HG02763 (cell line): ENCODE measurements at regions not wholly inside any gene's neighbourhood (a gene's known extent, or its start where the extent isn't known, plus 50 kb on each side); places are given as distances from the start of the nearest gene placed in this dataset.

Source experiments
- ATAC-seq: cut with Tn5 transposase; IDR thresholded peaks from one replicate; pipeline ENCODE4 v1.9.1; 2021; ENCODE audit warnings: mild to moderate bottlenecking, moderate library complexity; ENCODE audit not compliant: unreplicated experiment

GRCh38 chr9:28781481-28781880 is 1208.2 kb upstream of the C9orf72 start:
- no peak for ATAC-seq

- no peak for ATAC-seq
Measured at GRCh38 chr9:28782630-28783029, 1209.3 kb upstream of the C9orf72 start.

DNA sequence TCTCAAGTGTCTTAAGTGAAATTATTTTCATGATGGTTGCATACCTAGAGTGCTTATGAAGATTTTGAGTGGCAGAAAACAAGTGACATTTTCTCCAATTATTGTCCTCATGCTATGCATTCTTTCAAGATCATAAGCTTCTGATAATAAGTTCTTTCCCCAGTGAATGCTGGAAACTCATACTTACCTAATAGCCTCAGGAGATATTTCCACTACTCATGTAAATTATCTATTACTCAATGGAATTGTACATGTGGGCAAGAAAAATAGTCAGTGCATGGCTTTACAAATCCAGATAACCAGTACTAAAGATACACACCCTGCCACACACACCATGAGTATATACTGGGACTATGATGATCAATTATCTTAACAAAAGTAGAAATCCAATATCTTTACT is 1219.4 kb upstream of the C9orf72 start:
- ATAC-seq: no peak

- ATAC-seq: no peak
Measured at GRCh38 chr9:28799876-28800275, 1226.6 kb upstream of the C9orf72 start.

DNA sequence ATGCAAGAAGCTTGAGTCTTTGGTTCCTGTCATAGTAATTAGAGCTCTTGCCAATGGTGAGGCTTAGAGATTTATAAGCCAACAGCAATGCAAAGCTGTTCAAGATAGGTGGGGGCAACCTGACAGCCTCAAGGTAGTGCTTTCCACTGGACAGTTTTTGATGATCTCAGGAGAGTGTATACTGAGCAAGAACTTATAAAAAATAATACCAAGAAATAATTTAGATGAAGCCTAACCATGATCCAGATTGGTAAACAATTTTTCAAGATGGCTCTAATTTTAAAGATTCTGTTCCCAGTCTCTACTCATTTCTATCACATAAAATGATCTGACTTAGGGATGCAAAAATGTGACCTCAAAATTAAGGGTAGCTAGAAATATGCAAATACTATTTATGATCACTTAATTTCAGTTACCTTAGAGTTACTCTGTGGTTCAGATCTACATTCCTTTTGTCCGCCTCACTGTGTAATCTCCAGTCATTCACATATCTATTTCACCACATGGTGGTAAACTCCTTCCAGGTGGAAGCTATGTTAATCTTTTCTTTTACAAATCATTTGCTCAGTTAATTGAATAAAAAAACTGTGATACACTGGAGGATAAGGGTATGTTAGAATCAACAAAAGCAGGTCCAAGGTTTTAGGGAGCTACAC is 1228.0 kb upstream of the C9orf72 start:
- no peak for ATAC-seq

DNA sequence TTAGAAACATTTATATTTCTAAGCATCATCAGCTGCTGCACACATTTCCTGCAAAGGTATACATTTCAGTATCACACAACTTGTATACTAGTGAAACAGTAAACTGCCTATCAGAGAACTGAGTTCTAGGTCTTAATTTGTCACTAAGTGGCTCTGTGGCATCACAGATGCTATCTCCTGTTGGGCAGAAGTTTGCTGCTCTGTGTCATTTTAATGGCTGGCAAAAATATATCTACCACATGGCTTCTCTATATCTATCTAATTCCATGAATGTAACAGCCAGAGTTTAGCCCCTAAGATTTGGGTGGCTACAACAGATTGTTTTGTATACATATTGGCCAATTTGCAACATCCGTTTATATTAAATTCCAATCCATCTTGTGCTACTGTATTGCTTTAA is 1231.9 kb upstream of the C9orf72 start:
- ATAC-seq: no peak

- ATAC-seq: no peak
Measured at GRCh38 chr9:28808042-28808441, 1234.8 kb upstream of the C9orf72 start.

- ATAC-seq: no peak
Measured at GRCh38 chr9:28810388-28811075, 1237.3 kb upstream of the C9orf72 start.

DNA sequence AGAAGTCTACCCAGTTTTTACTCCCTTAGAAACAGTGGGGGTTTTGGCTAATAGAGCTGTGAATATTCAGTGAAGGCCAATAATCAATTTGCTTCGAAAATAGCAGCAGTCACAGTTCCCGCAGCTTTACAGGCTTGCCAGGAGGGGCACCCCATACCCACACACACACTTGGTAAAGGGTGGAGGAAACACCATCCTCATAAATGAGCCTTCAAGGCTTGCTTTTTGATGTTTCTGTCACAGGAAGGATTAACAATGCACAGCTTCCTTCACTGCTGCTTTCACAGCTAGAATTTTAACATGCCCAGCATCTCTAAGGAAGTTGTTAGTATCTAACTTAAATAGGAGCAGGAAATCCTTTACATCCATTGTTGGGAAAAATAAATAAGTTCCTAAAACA is 1247.5 kb upstream of the C9orf72 start:
- no peak for ATAC-seq

DNA sequence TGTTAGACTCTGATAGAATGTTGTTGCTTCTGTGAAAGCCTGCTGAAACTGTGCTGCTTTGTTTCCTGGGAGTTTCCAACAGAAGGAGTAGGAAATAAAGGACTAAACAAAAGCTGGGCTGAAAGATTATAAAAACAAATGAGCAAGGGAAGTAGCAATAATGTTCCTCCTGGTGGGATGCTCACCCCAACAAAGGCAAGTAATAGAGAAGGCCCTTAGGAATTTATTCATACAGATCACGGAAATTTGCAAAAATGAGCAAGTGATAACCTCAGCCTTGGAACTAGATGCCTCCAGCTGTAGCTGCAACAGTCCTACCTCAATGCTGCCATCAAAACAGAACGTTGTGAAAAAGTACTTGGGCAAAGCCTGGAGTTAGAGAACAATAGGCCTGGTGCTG is 1248.0 kb upstream of the C9orf72 start:
- no peak for ATAC-seq

DNA sequence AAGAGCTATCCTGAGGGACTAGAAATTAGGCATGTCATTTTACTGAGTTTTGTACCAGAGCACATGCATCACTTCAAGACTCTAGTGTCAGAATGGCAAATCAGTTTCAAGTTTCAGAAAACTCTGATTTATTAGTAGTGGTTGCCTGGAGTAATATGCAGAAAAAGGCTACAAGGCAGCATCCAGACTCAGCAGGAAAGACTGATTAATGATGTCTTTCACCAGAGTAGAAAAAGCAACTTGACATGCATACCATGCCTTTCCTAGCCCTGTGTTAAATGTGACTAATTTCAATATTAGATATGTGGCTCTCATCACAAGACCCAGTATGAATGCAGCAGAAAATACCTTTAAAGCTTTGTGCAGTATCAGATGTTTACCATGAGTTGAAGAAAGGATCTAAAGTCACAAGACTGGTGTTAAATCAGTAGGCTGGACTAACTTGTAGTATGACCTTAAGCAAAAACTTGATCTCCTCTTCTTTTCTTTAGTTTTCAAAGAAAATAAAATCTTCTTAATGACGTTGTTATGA is 1251.2 kb upstream of the C9orf72 start:
- ATAC-seq: no peak

DNA sequence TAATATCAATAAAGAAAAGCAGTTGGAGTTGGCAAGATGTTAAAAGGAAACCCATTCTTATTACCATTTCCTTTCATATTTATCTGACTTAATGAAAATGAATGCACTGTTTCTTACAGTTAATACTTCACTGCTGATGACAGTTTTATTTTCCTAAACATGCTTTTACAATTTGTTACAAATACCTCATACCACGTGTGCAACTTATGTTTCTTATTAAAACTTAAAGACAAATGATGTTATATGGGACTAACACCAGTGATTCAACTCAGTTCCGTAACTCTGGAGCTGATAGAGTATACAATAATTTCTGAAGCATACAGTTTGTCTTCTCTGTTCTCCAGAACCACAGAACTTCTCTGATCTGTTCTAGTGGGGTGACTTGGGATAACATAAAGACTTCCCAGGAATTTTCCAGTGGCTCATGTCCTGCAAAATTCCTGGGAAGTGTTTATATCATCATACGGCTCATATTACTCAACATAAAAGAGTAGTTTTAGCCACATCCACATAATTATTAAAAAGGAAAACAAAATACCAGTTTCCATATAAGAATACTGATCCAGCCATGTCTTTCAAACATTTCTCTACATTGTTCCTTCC is 1259.0 kb upstream of the C9orf72 start:
- no peak for ATAC-seq

- no peak for ATAC-seq
Measured at GRCh38 chr9:28834156-28834555, 1260.9 kb upstream of the C9orf72 start.

- ATAC-seq: no peak
Measured at GRCh38 chr9:28839778-28840430, 1266.6 kb upstream of the C9orf72 start.

DNA sequence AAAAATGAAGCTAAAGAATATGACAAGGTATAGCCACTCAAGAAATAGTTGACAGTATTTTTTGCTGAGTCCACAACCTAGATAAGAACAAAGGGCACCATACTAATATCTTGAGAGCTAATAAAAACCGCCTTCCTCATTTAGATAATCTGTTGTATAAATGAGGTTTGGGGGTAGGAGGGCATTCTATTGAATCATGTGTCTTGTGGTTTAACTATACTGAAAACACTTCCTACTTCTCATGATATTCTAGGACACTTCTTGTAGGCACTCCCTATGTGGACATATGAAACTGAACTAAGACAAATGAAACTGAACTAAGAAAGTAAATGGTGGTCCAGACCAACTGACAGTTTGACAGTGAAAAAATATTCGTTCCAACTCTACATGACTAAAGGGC is 1268.5 kb upstream of the C9orf72 start:
- no peak for ATAC-seq

DNA sequence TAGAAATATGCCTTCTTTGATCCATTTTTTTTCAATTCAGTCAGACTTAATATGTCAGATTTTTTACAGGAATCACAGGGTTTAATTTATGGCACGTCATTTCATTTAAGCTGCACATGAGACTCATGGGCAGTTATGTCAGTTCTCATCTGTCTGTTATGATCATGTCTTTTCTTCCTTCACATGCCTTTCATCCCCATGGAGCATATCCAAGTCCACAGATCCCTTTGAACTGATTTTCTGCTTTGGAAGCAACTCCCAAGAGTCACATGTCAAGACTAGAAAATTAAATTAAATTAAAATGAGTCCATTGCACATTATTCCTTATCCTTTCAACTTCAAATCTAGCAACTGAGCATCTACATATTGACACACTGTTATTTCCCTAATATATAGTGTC is 1274.0 kb upstream of the C9orf72 start:
- no peak for ATAC-seq

GRCh38 chr9:28848671-28849070 is 1275.4 kb upstream of the C9orf72 start:
- ATAC-seq: no peak

DNA sequence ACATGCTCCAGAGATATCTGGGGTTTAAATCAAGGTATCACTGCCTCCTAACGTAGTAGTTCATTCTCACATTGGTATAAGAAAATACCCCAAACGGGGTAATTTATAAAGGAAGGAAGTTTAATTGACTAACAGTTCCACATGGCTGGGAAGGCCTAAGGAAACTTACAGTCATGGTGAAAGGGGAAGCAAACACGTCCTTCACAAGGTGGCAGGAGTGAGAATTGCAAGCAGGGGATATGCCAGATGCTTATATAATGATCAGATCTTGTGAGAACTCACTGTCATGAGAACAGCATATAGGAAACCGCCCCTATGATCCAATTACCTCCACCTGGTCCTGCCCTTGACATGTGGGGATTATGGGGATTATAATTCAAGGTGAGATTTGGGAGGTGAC is 1280.2 kb upstream of the C9orf72 start:
- no peak for ATAC-seq

DNA sequence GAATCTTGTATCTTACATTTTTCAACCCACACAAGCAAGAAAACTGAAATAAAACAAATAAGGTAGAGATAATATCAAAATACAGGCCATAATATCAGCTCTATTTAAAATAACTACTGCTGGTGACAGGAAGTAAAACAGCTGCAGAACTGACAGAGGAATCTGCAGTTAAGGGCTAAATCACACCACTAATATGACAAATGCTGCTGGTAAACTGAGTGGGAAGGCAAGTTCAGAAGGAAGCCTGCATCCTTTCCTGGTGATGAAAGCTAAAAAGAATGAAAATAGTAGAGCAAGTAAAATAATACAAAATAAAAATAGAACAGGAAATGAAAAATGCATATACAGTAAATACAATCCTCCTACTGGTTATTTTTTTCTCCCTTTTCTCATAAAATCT is 1293.7 kb upstream of the C9orf72 start:
- ATAC-seq: no peak

- ATAC-seq: no peak
Measured at GRCh38 chr9:28868228-28868990, 1295.1 kb upstream of the C9orf72 start.

DNA sequence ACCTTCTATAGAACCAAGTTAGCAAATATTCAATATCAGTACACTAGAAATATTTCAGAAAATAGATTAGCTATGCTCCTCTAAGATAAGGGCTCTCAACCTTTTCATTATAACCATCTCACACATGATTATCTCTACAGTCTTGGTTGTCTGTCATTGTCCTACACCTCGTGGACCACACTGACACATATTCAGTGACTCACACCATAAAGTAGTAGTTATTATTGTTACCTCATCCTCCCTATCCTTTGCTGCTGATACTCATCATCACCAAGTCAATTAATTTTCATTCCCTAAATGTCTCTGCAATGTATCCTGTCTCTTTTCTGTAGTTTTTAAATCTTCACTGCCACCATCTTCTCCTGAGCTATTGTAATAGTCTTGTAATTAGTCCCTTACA is 1309.2 kb upstream of the C9orf72 start:
- ATAC-seq: no peak
